Mesenchymal stem cell (in vitro differentiated cells and primary cell): ENCODE measurements at regions not wholly inside any gene's neighbourhood (a gene's known extent, or its start where the extent isn't known, plus 50 kb on each side); places are given as distances from the start of the nearest gene placed in this dataset.
A peak's percentile ranks its signal among the peaks of the same experiment; 100 is the strongest.

ENCODE experiments used
- DNase-seq: peaks from one replicate; pipeline ENCODE4 v3.0.0-alpha.2; 2013
- H2AFZ ChIP-seq: one replicate; pipeline ENCODE4 v1.6.1; 2013; ENCODE audit warnings: low read depth, mild to moderate bottlenecking, control low read depth, inconsistent platforms, low read length, moderate library complexity
- H2AK5ac ChIP-seq: 2 replicates; pipeline ENCODE4 v1.6.1; 2013; ENCODE audit warnings: low read length, moderate library complexity, mild to moderate bottlenecking, inconsistent platforms; ENCODE audit not compliant: severe bottlenecking
- H2BK120ac ChIP-seq: one replicate; pipeline ENCODE4 v1.6.1; 2013; ENCODE audit warnings: low read depth, mild to moderate bottlenecking, inconsistent platforms, low read length, moderate library complexity
- H2BK12ac ChIP-seq, 2 experiments: one replicate each; pipeline ENCODE4 v1.6.1; 2013; ENCODE audit warnings: inconsistent platforms in 2 of 2, low read length in 2 of 2, mild to moderate bottlenecking in 2 of 2, moderate library complexity in 2 of 2, control low read depth in 1 of 2
- H2BK15ac ChIP-seq: one replicate; pipeline ENCODE4 v1.6.1; 2013; ENCODE audit warnings: mild to moderate bottlenecking, low read depth, inconsistent platforms; ENCODE audit not compliant: poor library complexity, severe bottlenecking
- H2BK5ac ChIP-seq: 2 replicates; pipeline ENCODE4 v1.6.1; 2013; ENCODE audit warnings: low read depth, mild to moderate bottlenecking, low read length, control low read depth, inconsistent platforms; ENCODE audit not compliant: poor library complexity, severe bottlenecking
- H3K14ac ChIP-seq, 2 experiments: one replicate each; pipeline ENCODE4 v1.6.1; 2013; ENCODE audit warnings: inconsistent platforms in 2 of 2, low read length in 2 of 2, control low read depth in 1 of 2, mild to moderate bottlenecking in 1 of 2, moderate library complexity in 1 of 2
- H3K18ac ChIP-seq, 2 experiments: one replicate each; pipeline ENCODE4 v1.6.1; 2013; ENCODE audit warnings: inconsistent platforms in 2 of 2, low read length in 2 of 2, control low read depth in 1 of 2, low read depth in 1 of 2, mild to moderate bottlenecking in 1 of 2
- H3K23ac ChIP-seq, 2 experiments: one replicate each; pipeline ENCODE4 v1.6.1; 2013; ENCODE audit warnings: inconsistent platforms in 2 of 2, low read length in 2 of 2, mild to moderate bottlenecking in 2 of 2, moderate library complexity in 2 of 2, control low read depth in 1 of 2
- H3K27ac ChIP-seq: 2 replicates; pipeline ENCODE4 v1.5.1; 2013; ENCODE audit warnings: mild to moderate bottlenecking, moderate library complexity, low read length, control low read depth, inconsistent platforms; ENCODE audit not compliant: poor library complexity, severe bottlenecking
- H3K27me3 ChIP-seq, 2 experiments: 2 replicates each; pipeline versions ENCODE4 v1.6.1 to v1.7.0; 2013; ENCODE audit warnings: low read length in 2 of 2, mild to moderate bottlenecking in 2 of 2, moderate library complexity in 2 of 2, control low read depth in 1 of 2, inconsistent platforms in 1 of 2; ENCODE audit not compliant: control insufficient read depth in 1 of 2, insufficient read depth in 1 of 2
- H3K36me3 ChIP-seq, 2 experiments: 2 replicates each; pipeline versions ENCODE4 v1.6.1 to v1.7.0; 2013; ENCODE audit warnings: low read length in 2 of 2, control low read depth in 1 of 2, inconsistent platforms in 1 of 2, low read depth in 1 of 2, mild to moderate bottlenecking in 1 of 2; ENCODE audit not compliant: insufficient read depth in 2 of 2, control insufficient read depth in 1 of 2
- H3K4ac ChIP-seq, 2 experiments: one replicate each; pipeline ENCODE4 v1.6.1; 2013; ENCODE audit warnings: inconsistent platforms in 2 of 2, low read length in 2 of 2, mild to moderate bottlenecking in 2 of 2, moderate library complexity in 2 of 2, control low read depth in 1 of 2, low read depth in 1 of 2
- H3K4me1 ChIP-seq: 2 replicates; pipeline ENCODE4 v1.6.1; 2013; ENCODE audit warnings: low read depth, low read length, control low read depth; ENCODE audit not compliant: control insufficient read depth, insufficient read depth
- H3K4me2 ChIP-seq: 2 replicates; pipeline ENCODE4 v1.6.1; 2013; ENCODE audit warnings: low read length, mild to moderate bottlenecking, inconsistent platforms; ENCODE audit not compliant: poor library complexity, severe bottlenecking
- H3K4me3 ChIP-seq, 2 experiments: 2 replicates each; pipeline versions ENCODE4 v1.5.1 to v1.7.0; 2013; ENCODE audit warnings: low read length in 2 of 2, mild to moderate bottlenecking in 2 of 2, control low read depth in 1 of 2, low read depth in 1 of 2; ENCODE audit not compliant: insufficient read depth in 1 of 2
- H3K79me1 ChIP-seq: replicated peaks from 2 replicates; pipeline ENCODE4 v1.6.1; 2013; ENCODE audit warnings: mild to moderate bottlenecking, control low read depth, low read length, inconsistent platforms; ENCODE audit not compliant: poor library complexity, severe bottlenecking
- H3K9ac ChIP-seq: 2 replicates; pipeline ENCODE4 v1.7.0; 2013; ENCODE audit warnings: mild to moderate bottlenecking, low read length, moderate library complexity
- H3K9me3 ChIP-seq: 2 replicates; pipeline ENCODE4 v1.7.0; 2013; ENCODE audit warnings: mild to moderate bottlenecking, low read length; ENCODE audit not compliant: control insufficient read depth
- H4K8ac ChIP-seq: one replicate; pipeline ENCODE4 v1.6.1; 2013; ENCODE audit warnings: inconsistent platforms, mild to moderate bottlenecking, low read length, moderate library complexity
- H4K91ac ChIP-seq: one replicate; pipeline ENCODE4 v1.6.1; 2013; ENCODE audit warnings: mild to moderate bottlenecking, low read length, inconsistent platforms
- WGBS: methylation state at CpG from one replicate; pipeline ENCODE4 v1.1.7; 2013; ENCODE audit warnings: mixed read lengths; 5-methylcytosine and 5-hydroxymethylcytosine counted together

DNA sequence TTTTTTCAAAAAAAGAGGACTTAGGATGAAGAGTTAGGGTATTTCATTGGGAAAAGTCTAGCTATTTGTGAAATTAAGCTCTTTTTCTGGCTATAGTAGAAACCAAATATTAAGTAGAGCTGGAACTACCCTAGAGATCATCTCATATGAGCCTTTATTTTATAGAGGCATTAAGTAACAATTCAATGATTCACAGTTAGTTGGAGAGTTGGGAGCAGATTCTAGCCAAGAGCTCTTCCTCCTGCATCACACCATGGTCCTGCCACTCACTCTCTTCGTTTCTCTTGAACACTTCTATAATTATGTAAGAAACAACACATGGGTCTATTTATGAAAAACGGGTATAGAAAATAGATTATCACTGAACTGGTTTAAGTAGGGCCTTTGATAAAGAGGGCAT lies 76.1 kb upstream of the ANK3 start:
- no peak overlapping the region for H2AK5ac ChIP-seq
- H4K91ac ChIP-seq: no peak overlapping the region
- H2BK15ac ChIP-seq: no peak overlapping the region
- no peak overlapping the region for H3K4me2 ChIP-seq
- H2BK12ac ChIP-seq: no peak overlapping the region
- H3K14ac ChIP-seq: no peak overlapping the region
- H2BK5ac ChIP-seq: no peak overlapping the region
- H3K4ac ChIP-seq: no peak overlapping the region
- H3K27ac ChIP-seq: no peak overlapping the region
- H3K36me3 ChIP-seq: no peaks in the 10 kb centered on the region
- DNase-seq: no peak
- WGBS: 91% methylated on average over 1 of the region's 2 CpGs
- H3K27me3 ChIP-seq: no peaks in the 10 kb centered on the region
- H3K9me3 ChIP-seq: no peaks in the 10 kb centered on the region
- H3K9ac ChIP-seq: no peak overlapping the region
- no peak overlapping the region for H2BK120ac ChIP-seq
- no peaks in the 10 kb centered on the region for H3K4me1 ChIP-seq
- no peak overlapping the region for H4K8ac ChIP-seq
- no peak overlapping the region for H2AFZ ChIP-seq
- H3K23ac ChIP-seq: no peak overlapping the region
- H3K79me1 ChIP-seq: peaks cover 4% of the 10 kb centered on the region
- H3K18ac ChIP-seq: no peak overlapping the region
- H3K4me3 ChIP-seq: no peak overlapping the region

DNA sequence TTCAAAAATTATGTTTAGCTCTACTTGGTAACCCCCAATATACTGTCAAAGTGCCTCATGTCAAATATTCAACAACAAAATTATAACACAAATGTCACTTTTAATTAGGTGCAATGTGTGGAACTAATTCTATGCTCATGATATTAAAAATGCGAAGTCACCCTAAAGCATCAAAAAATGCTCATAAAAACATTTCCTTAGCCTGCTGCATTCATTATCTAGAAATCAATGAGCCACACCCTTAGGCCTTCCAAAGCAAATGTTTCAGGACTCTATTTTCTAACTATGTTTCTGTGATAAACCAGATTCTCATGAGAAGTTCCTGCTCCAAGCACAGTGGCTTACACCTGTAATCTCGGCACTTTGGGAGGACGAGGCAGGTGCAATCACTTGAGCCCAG lies 75.0 kb upstream of the ANK3 start:
- Histone ChIP-seq H3K4me1 (no peaks in the 10 kb centered on the region), H3K9me3 (no peaks in the 10 kb centered on the region), H2BK12ac (no peak overlapping the region), H2AK5ac (no peak overlapping the region), H3K14ac (no peak overlapping the region), H2AFZ (no peak overlapping the region), H3K27ac (no peak overlapping the region), H4K8ac (no peak overlapping the region), H3K27me3 (no peaks in the 10 kb centered on the region), H3K4me3 (no peak overlapping the region), H3K4me2 (no peak overlapping the region), H3K18ac (no peak overlapping the region), H2BK15ac (no peak overlapping the region), H4K91ac (no peak overlapping the region), H3K79me1 (peaks cover 7% of the 10 kb centered on the region), H2BK120ac (no peak overlapping the region), H2BK5ac (no peak overlapping the region), H3K36me3 (no peaks in the 10 kb centered on the region), H3K9ac (no peak overlapping the region), H3K4ac (no peak overlapping the region), H3K23ac (no peak overlapping the region)
- no peak for DNase-seq
- over 99% methylated on average over 3 of the region's 3 CpGs for WGBS

DNA sequence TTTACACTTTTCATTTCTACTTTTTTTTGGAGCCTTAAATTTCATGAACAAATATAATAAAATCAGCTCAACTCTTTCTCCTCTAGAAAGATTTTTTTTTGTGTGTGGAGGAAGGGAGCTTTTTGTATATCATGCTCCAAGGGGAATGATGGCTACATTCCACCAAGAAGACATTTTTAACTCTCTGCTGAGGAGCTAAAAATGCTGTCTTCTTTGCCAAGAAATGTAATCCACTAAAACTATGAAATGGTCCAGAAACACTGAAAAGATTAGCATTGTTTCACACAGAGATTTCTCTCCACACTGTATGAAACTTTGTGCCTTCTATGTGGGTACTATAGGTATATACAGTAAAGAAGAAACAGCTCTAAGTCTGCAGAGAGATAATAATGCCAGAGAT lies 74.1 kb upstream of the ANK3 start:
- H3K23ac ChIP-seq: no peak overlapping the region
- no peak overlapping the region for H2BK15ac ChIP-seq
- DNase-seq: no peak
- H4K91ac ChIP-seq: no peak overlapping the region
- H3K14ac ChIP-seq: no peak overlapping the region
- no peak overlapping the region for H2BK120ac ChIP-seq
- H2BK12ac ChIP-seq: no peak overlapping the region
- no peak overlapping the region for H3K4me3 ChIP-seq
- no peak overlapping the region for H4K8ac ChIP-seq
- H3K36me3 ChIP-seq: no peaks in the 10 kb centered on the region
- H2BK5ac ChIP-seq: no peak overlapping the region
- H2AFZ ChIP-seq: no peak overlapping the region
- H3K4ac ChIP-seq: no peak overlapping the region
- H3K79me1 ChIP-seq: peaks cover 9% of the 10 kb centered on the region
- no peak overlapping the region for H3K18ac ChIP-seq
- no peak overlapping the region for H3K27ac ChIP-seq
- no peak overlapping the region for H2AK5ac ChIP-seq
- H3K4me1 ChIP-seq: no peaks in the 10 kb centered on the region
- H3K4me2 ChIP-seq: no peak overlapping the region
- H3K9me3 ChIP-seq: no peaks in the 10 kb centered on the region
- no peaks in the 10 kb centered on the region for H3K27me3 ChIP-seq
- H3K9ac ChIP-seq: no peak overlapping the region

DNA sequence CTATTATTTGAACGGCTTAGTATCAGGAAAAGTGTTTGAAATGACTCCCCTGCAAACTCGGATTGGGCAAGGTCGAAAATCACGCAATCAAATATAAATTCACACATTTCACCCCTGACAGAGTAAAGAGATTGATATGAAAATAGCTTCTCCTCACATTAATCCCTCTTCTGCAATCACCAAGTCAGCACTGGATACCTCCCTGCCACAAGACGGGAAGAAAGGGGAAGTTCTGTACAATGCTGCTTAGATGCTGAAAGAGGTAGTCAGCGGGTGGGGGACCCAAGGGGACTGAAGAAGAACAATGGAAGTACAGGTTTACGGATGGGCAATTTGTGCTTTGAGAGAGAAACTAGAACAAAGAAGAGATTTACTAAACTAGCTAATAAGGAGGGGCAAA lies 72.0 kb upstream of the ANK3 start:
- no peak overlapping the region for H2BK15ac ChIP-seq

More for the DNA sequence above, 72.0 kb upstream of the ANK3 start:
- Histone ChIP-seq H3K27me3 (no peaks in the 10 kb centered on the region), H3K4me1 (no peaks in the 10 kb centered on the region), H3K18ac (no peak overlapping the region), H2BK12ac (no peak overlapping the region), H3K4me3 (no peak overlapping the region), H2BK5ac (no peak overlapping the region), H2AK5ac (no peak overlapping the region), H3K79me1 (peaks cover 9% of the 10 kb centered on the region), H3K36me3 (no peaks in the 10 kb centered on the region), H4K91ac (no peak overlapping the region), H3K9me3 (no peaks in the 10 kb centered on the region), H3K27ac (no peak overlapping the region), H4K8ac (no peak overlapping the region), H3K14ac (peak overlapping the region in 1 of 2 experiments; percentile 41), H3K9ac (no peak overlapping the region), H3K4ac (no peak overlapping the region), H2BK120ac (no peak overlapping the region), H3K4me2 (no peak overlapping the region), H2AFZ (no peak overlapping the region), H3K23ac (no peak overlapping the region)
- DNase-seq: no peak
- WGBS: 98% methylated on average over 7 of the region's 7 CpGs
